ENCODE measurements at regions not wholly inside any gene's neighbourhood (a gene's known extent, or its start where the extent isn't known, plus 50 kb on each side); places are given as distances from the start of the nearest gene placed in this dataset.

DNA sequence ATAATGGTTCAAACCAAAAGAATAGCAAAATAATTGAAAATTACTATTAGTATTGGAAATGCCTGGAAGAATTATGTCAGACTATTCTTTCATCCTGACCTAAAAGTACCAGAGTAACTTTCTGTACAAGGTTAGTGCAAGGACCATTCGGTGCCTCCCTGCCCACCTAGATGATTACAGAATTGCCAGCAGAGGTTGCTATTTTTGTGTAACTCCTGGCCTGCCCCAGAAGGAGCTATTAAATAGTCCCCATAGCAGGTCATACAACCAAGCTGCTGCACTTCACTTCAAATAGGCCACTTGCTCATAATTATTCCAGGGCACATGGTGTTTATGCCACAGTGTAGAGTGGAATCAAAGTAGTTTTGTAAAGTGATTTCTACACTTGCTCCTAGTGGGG is 831.1 kb upstream of the PABPC4L start:
- 88% methylated on average over 1 of the region's 1 CpG for WGBS
- Histone ChIP-seq H3K36me3 (no peaks in the 10 kb centered on the region), H3K9me3 (no peaks in the 10 kb centered on the region), H3K27ac (no peak overlapping the region), H3K27me3 (no peaks in the 10 kb centered on the region), H3K4me1 (no peaks in the 10 kb centered on the region), H3K4me3 (no peak overlapping the region)
- no peak for DNase-seq (ENCODE audit: low spot score in 2 of 2)
- TF ChIP-seq POLR2AphosphoS5 (IDR thresholded peaks at IDR 0.05): no peak
- TF ChIP-seq, protein P1, sequence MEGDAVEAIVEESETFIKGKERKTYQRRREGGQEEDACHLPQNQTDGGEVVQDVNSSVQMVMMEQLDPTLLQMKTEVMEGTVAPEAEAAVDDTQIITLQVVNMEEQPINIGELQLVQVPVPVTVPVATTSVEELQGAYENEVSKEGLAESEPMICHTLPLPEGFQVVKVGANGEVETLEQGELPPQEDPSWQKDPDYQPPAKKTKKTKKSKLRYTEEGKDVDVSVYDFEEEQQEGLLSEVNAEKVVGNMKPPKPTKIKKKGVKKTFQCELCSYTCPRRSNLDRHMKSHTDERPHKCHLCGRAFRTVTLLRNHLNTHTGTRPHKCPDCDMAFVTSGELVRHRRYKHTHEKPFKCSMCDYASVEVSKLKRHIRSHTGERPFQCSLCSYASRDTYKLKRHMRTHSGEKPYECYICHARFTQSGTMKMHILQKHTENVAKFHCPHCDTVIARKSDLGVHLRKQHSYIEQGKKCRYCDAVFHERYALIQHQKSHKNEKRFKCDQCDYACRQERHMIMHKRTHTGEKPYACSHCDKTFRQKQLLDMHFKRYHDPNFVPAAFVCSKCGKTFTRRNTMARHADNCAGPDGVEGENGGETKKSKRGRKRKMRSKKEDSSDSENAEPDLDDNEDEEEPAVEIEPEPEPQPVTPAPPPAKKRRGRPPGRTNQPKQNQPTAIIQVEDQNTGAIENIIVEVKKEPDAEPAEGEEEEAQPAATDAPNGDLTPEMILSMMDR (IDR thresholded peaks at IDR 0.05): no peak
- TF ChIP-seq POLR2A (IDR thresholded peaks at IDR 0.05): no peak
- TF ChIP-seq EP300 (IDR thresholded peaks at IDR 0.05): no peak

DNA sequence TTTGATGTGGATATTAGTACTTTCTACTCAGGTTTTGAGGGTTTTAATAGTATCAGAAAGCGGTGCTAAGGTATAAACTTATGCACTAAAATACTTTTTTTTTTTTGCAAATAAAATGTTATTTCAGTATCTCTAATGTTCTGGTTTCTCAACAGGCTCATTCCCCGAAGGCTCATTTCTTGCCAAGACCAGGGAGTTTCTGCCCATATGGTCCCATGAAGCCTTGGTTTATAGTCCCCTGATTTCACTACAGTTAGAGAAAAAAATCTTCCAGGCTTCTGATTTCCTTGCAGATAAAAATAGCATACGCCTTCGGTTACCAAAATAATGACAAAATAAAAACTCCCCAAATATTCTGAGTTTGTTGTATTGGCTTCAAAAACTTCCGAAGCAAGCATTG is 814.2 kb upstream of the PABPC4L start:
- 56% methylated on average over 5 of the region's 5 CpGs for WGBS
- no peak for DNase-seq (ENCODE audit: low spot score in 2 of 2)
- no peaks in the 10 kb centered on the region for H3K36me3 ChIP-seq
- no peak overlapping the region for H3K4me3 ChIP-seq
- TF ChIP-seq, protein P1 (IDR thresholded peaks at IDR 0.05): no peak
- TF ChIP-seq POLR2A (IDR thresholded peaks at IDR 0.05) (no peak), POLR2AphosphoS5 (IDR thresholded peaks at IDR 0.05) (no peak), EP300 (IDR thresholded peaks at IDR 0.05) (no peak)
- no peaks in the 10 kb centered on the region for H3K9me3 ChIP-seq
- no peak overlapping the region for H3K27ac ChIP-seq
- no peaks in the 10 kb centered on the region for H3K4me1 ChIP-seq
- no peaks in the 10 kb centered on the region for H3K27me3 ChIP-seq

DNA sequence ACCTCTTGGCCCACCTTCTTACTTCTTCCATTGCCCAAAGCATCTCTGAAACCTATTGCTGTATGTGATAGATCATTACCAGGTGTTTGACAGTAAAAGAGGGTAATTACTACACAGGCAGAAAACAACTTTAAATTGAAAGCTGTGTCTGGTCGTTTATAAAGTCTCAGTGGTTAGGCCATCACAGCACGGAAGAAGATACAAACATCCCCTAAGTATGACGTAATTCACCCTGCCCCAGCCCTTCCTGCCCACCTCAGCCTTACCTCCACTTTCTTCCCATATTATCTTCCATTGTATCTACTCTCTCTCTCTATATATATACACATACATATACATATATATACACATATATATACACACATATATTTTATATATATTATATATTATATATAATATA is 805.8 kb upstream of the PABPC4L start:
- no peak overlapping the region for H3K4me3 ChIP-seq
- no peaks in the 10 kb centered on the region for H3K9me3 ChIP-seq
- DNase-seq (ENCODE audit: low spot score in 2 of 2): no peak
- no peaks in the 10 kb centered on the region for H3K4me1 ChIP-seq
- TF ChIP-seq POLR2A (IDR thresholded peaks at IDR 0.05) (no peak), POLR2AphosphoS5 (IDR thresholded peaks at IDR 0.05) (no peak), EP300 (IDR thresholded peaks at IDR 0.05) (no peak)
- TF ChIP-seq, protein P1 (IDR thresholded peaks at IDR 0.05): no peak
- H3K27ac ChIP-seq: no peak overlapping the region
- WGBS: 86% methylated on average over 3 of the region's 3 CpGs
- H3K36me3 ChIP-seq: no peaks in the 10 kb centered on the region
- no peaks in the 10 kb centered on the region for H3K27me3 ChIP-seq

DNA sequence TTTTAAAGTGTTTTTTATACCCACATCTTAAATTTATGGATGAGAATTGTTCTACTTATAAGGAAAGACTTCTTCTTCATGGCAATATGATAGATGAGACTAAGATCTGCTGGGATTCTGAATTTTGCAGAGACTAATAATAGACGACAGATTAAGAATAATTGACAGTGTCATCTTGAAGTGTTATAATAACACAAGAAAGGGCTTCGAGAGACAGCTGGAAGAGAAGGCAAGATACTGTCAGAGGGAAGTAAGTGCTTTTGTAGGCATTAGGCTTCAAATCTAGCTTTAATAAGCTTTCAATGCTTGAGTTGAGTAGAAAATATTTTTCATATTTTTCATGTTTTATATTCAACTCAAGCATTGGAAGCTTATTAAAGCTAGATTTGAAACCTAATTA is 797.6 kb upstream of the PABPC4L start:
- no peaks in the 10 kb centered on the region for H3K27me3 ChIP-seq
- 73% methylated on average over 2 of the region's 2 CpGs for WGBS

DNA sequence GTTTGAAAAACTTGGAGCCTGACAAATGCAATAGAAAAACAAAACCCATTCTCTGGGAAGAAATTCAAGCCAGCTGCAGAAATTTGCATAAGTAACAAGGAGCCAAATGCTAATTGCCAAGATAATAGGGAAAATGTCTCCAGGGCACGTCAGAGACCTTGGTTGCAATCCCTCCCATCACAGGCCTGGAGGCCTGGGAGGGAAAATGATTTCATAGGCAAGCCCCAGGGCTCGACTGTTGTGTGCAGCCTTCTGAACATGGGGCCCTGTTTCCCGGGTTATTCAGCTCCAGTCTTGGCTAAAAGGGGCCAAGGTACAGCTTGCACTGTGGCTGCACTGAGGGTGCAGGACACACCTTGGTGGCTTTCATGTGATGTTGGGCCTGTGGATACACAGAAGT is 760.4 kb upstream of the PABPC4L start:
- Histone ChIP-seq H3K4me3 (no peak overlapping the region), H3K36me3 (no peaks in the 10 kb centered on the region), H3K9me3 (no peaks in the 10 kb centered on the region), H3K4me1 (no peaks in the 10 kb centered on the region), H3K27ac (no peak overlapping the region), H3K27me3 (no peaks in the 10 kb centered on the region)
- DNase-seq (ENCODE audit: low spot score in 2 of 2): no peak
- 81% methylated on average over 3 of the region's 3 CpGs for WGBS
- TF ChIP-seq EP300 (IDR thresholded peaks at IDR 0.05) (no peak), POLR2A (IDR thresholded peaks at IDR 0.05) (no peak), POLR2AphosphoS5 (IDR thresholded peaks at IDR 0.05) (no peak)
- TF ChIP-seq, protein P1 (IDR thresholded peaks at IDR 0.05): no peak

More for the DNA sequence above, 797.6 kb upstream of the PABPC4L start:
- no peaks in the 10 kb centered on the region for H3K36me3 ChIP-seq
- H3K9me3 ChIP-seq: no peaks in the 10 kb centered on the region
- TF ChIP-seq POLR2AphosphoS5 (IDR thresholded peaks at IDR 0.05) (no peak), EP300 (IDR thresholded peaks at IDR 0.05) (no peak), POLR2A (IDR thresholded peaks at IDR 0.05) (no peak)
- TF ChIP-seq, protein P1 (IDR thresholded peaks at IDR 0.05): no peak
- H3K4me1 ChIP-seq: no peaks in the 10 kb centered on the region
- H3K4me3 ChIP-seq: no peak overlapping the region
- no peak for DNase-seq (ENCODE audit: low spot score in 2 of 2)
- H3K27ac ChIP-seq: no peak overlapping the region

Measured in suprapubic skin (tissue), 4 donors.